Transverse colon (tissue), 4 donors: ENCODE measurements at regions not wholly inside any gene's neighbourhood (a gene's known extent, or its start where the extent isn't known, plus 50 kb on each side); places are given as distances from the start of the nearest gene placed in this dataset.

Experiments
- DNase-seq: peaks from one replicate; pipeline ENCODE4 v3.0.0-alpha.2; 2019
- H3K27ac ChIP-seq, 4 donors: fragments of 200-600 bp; sonication (generic); 2 replicates each; pipeline ENCODE4 v1.5.1; 2016 to 2018; ENCODE audit warnings: inconsistent platforms in 4 of 4
- H3K27me3 ChIP-seq: fragments of 200-600 bp; sonication (generic); 2 replicates; pipeline ENCODE4 v1.5.1; 2017; ENCODE audit warnings: inconsistent platforms
- H3K36me3 ChIP-seq, 4 donors: fragments of 200-600 bp; sonication (generic); 2 replicates each; pipeline ENCODE4 v1.5.1; 2017 to 2019; ENCODE audit warnings: inconsistent platforms in 4 of 4
- H3K4me1 ChIP-seq, 4 donors: fragments of 200-600 bp; sonication (generic); 2 replicates each; pipeline ENCODE4 v1.5.1; 2017 to 2020; ENCODE audit warnings: inconsistent platforms in 4 of 4
- H3K4me3 ChIP-seq, 4 donors: fragments of 200-600 bp; sonication (generic); 1 replicate in 1 of 4; 2 replicates in 3 of 4; pipeline versions ENCODE4 v1.5.1 to v1.6.1; 2017 to 2019; ENCODE audit warnings: inconsistent platforms in 4 of 4
- H3K9me3 ChIP-seq, 2 donors: fragments of 200-600 bp; sonication (generic); 2 replicates each; pipeline ENCODE4 v1.5.1; 2017 to 2019; ENCODE audit warnings: inconsistent platforms in 2 of 2
- CTCF ChIP-seq, 5 experiments: fragments of 200-600 bp in 3 of 5; fragments of 450-650 bp in 2 of 5; sonication (generic) in 3 of 5; IDR thresholded peaks; 1 replicate in 2 of 5; 2 replicates in 3 of 5; pipeline ENCODE4 v1.5.1; 2016 to 2017; ENCODE audit warnings: antibody characterized with exemption in 5 of 5, inconsistent platforms in 3 of 5, mild to moderate bottlenecking in 2 of 5, moderate library complexity in 1 of 5
- EP300 ChIP-seq: sonication (generic); formaldehyde crosslinking; IDR thresholded peaks from one replicate; pipeline ENCODE4 v1.6.1; 2017; ENCODE audit warnings: antibody characterized with exemption, low read depth
- POLR2A ChIP-seq: fragments of 450-650 bp; IDR thresholded peaks from one replicate; pipeline ENCODE4 v1.6.1; 2016; ENCODE audit warnings: antibody characterized with exemption, mild to moderate bottlenecking, moderate library complexity
- POLR2AphosphoS5 ChIP-seq, 3 donors: sonication (generic); formaldehyde crosslinking; IDR thresholded peaks; one replicate each; pipeline ENCODE4 v1.6.1; 2016; ENCODE audit warnings: antibody characterized with exemption in 3 of 3
- WGBS, 2 donors: methylation state at CpG; one replicate each; pipeline ENCODE4 v1.1.5; 2018; ENCODE audit warnings: low coverage in 1 of 2; 5-methylcytosine and 5-hydroxymethylcytosine counted together
- in situ Hi-C, 4 donors: fragments of 200-750 bp; cut with MboI; loops; one replicate each; pipeline versions ENCODE4 v1.15.0 to v1.15.1; 2017; ENCODE audit warnings: low sequenced_read_pairs in 3 of 4, low pct_ligation_motif_present in 1 of 4, low pct_unique_long_range_greater_than_20kb in 1 of 4
- intact Hi-C: fragments of 100-400 bp; cut with DNase I; formaldehyde crosslinking; loops from one replicate; pipeline ENCODE4 v1.15.1; 2023; ENCODE audit warnings: low total_unique reads

- Histone ChIP-seq H3K9me3 (no peaks in the 10 kb centered on the region), H3K4me3 (no peak overlapping the region), H3K36me3 (no peaks in the 10 kb centered on the region), H3K27me3 (no peaks in the 10 kb centered on the region), H3K4me1 (no peaks in the 10 kb centered on the region), H3K27ac (no peak overlapping the region)
- no peak for DNase-seq
- in situ Hi-C loops (no loop called here), intact Hi-C loops (no loop called here)
- TF ChIP-seq CTCF (IDR thresholded peaks at IDR 0.05) (no peak), POLR2AphosphoS5 (IDR thresholded peaks at IDR 0.05) (no peak), EP300 (no peak), POLR2A (no peak)
These were observed 1384.1 kb upstream of the B3GALT2 start for GRCh38 chr1:194570476-194570875.

DNA sequence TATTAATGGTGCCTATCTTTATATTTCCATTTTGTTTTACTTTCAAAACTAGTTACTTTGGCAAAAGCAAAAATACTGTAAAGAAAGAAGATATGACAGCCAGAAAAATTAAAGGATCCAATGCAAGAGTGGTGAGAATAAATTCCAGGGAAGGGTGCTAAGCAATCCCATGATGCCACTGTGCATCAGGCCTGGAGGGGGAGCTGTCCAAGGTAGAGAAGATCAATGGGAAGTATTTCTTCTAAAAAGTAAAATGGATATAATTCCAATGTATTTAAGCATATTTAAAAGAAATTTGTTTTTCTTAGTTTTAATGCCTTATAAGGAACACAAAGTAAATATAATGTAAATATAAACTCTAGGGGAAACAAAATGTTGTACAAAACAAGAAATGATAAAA lies 1382.2 kb upstream of the B3GALT2 start:
- TF ChIP-seq CTCF (IDR thresholded peaks at IDR 0.05) (no peak), POLR2AphosphoS5 (IDR thresholded peaks at IDR 0.05) (no peak), EP300 (no peak), POLR2A (no peak)
- H3K27me3 ChIP-seq = no peaks in the 10 kb centered on the region
- H3K4me1 ChIP-seq = no peaks in the 10 kb centered on the region
- no peak overlapping the region for H3K27ac ChIP-seq
- no peak overlapping the region for H3K4me3 ChIP-seq
- intact Hi-C loops = no loop called here
- in situ Hi-C loops = no loop called here
- no peaks in the 10 kb centered on the region for H3K9me3 ChIP-seq
- no peaks in the 10 kb centered on the region for H3K36me3 ChIP-seq
- no peak for DNase-seq

DNA sequence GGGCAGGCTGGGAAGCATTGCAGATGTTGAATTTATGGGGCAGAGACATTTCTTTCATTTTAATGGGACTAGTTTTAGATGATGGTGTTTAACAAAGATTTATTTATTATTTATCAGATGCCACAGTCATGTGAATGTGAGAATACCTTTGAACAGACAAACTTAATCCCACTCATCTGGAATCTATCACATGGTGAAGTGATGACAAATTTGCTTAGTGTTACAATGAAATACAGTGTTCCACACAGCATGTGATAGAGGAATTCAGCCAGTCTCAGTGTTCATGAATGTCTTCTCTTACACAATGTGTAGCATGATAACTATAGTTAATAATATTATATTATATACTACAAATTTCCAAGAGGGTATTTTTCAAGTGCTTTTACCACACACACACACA lies 1361.7 kb upstream of the B3GALT2 start:
- Histone ChIP-seq H3K4me1 (no peaks in the 10 kb centered on the region), H3K27me3 (no peaks in the 10 kb centered on the region), H3K4me3 (no peak overlapping the region), H3K9me3 (peaks cover 0 to 3% of the 10 kb centered on the region in 2 donors), H3K36me3 (no peaks in the 10 kb centered on the region), H3K27ac (no peak overlapping the region)
- no peak for TF ChIP-seq EP300
- no peak for TF ChIP-seq POLR2A
- no peak for TF ChIP-seq POLR2AphosphoS5 (IDR thresholded peaks at IDR 0.05)
- no peak for TF ChIP-seq CTCF (IDR thresholded peaks at IDR 0.05)
- in situ Hi-C loops = no loop called here
- no peak for DNase-seq
- intact Hi-C loops = no loop called here

DNA sequence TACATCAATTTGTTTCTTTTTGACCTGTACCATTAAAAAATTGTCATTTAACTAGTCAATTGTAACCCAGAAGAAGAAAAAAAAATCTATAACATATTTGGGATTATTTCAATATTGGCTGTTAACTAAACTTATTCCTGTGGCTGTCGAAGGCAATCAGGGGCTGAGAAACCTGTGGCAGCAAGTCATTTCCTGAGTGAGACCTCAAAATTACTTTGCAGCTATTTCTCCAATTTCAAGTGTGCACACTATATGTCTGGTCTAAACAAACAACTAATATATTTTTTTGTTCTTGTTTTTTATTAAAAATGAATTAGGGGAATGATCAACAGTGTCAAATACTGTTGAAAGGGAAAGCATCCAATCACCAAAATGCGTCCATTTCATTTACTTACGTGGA lies 1357.6 kb upstream of the B3GALT2 start:
- 79 to 80% methylated on average over 3 of the region's 3 CpGs for WGBS, 2 donors
- H3K4me1 ChIP-seq = no peaks in the 10 kb centered on the region
- in situ Hi-C loops = no loop called here
- no peak overlapping the region for H3K4me3 ChIP-seq
- intact Hi-C loops = no loop called here
- DNase-seq = no peak
- H3K27me3 ChIP-seq = no peaks in the 10 kb centered on the region
- H3K36me3 ChIP-seq = no peaks in the 10 kb centered on the region
- H3K27ac ChIP-seq = no peak overlapping the region
- TF ChIP-seq CTCF (IDR thresholded peaks at IDR 0.05) = no peak
- no peak for TF ChIP-seq POLR2A
- TF ChIP-seq POLR2AphosphoS5 (IDR thresholded peaks at IDR 0.05) = no peak
- no peak for TF ChIP-seq EP300
- no peaks in the 10 kb centered on the region for H3K9me3 ChIP-seq
